ENCODE measurements at regions not wholly inside any gene's neighbourhood (a gene's known extent, or its start where the extent isn't known, plus 50 kb on each side); places are given as distances from the start of the nearest gene placed in this dataset.

GRCh38 chr18:37997695-37998094, 432.1 kb upstream of the CELF4 start:
- Histone ChIP-seq H3K4me3 (ENCODE audit: low read depth, low read length) (no peak overlapping the region), H3K4me1 (ENCODE audit: insufficient read depth) (no peaks in the 10 kb centered on the region), H3K27ac (ENCODE audit: low read depth) (no peak overlapping the region), H3K36me3 (ENCODE audit: insufficient read depth) (no peaks in the 10 kb centered on the region)
- 81% methylated on average over 1 of the region's 1 CpG for WGBS
- DNase-seq (ENCODE audit: extremely low spot score): no peak

- WGBS: 68% methylated on average over 5 of the region's 5 CpGs
- DNase-seq (ENCODE audit: extremely low spot score): no peak
- no peak overlapping the region for H3K4me3 ChIP-seq (ENCODE audit: low read depth, low read length)
Measured at GRCh38 chr18:37987901-37988300, 422.3 kb upstream of the CELF4 start.

DNA sequence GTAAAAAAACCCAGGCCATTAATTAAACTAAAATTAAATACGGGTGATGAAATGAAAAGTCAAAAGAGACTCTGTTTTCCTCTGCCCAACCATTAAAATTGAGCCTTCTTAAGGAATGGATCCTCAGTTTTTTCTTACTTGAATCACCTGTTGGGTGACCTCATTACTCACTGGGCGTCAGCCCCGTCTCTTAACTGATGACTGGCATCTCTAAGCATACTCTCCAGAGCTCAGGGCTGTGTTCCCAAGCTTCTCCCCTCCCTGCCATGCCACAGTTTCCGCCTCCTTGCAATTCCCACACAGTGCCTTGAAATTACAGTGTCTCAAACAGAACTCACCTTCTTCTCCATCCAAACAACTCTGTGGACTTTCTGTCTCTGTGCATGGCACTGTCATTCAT, 421.1 kb upstream of the CELF4 start:
- Histone ChIP-seq H3K4me3 (ENCODE audit: low read depth, low read length) (no peak overlapping the region), H3K27ac (ENCODE audit: low read depth) (no peak overlapping the region), H3K4me1 (ENCODE audit: insufficient read depth) (no peaks in the 10 kb centered on the region), H3K36me3 (ENCODE audit: insufficient read depth) (no peaks in the 10 kb centered on the region)
- 87% methylated on average over 4 of the region's 4 CpGs for WGBS
- DNase-seq (ENCODE audit: extremely low spot score): no peak

More at GRCh38 chr18:37987901-37988300, 422.3 kb upstream of the CELF4 start:
- no peak overlapping the region for H3K27ac ChIP-seq (ENCODE audit: low read depth)
- no peaks in the 10 kb centered on the region for H3K36me3 ChIP-seq (ENCODE audit: insufficient read depth)
- no peaks in the 10 kb centered on the region for H3K4me1 ChIP-seq (ENCODE audit: insufficient read depth)

DNA sequence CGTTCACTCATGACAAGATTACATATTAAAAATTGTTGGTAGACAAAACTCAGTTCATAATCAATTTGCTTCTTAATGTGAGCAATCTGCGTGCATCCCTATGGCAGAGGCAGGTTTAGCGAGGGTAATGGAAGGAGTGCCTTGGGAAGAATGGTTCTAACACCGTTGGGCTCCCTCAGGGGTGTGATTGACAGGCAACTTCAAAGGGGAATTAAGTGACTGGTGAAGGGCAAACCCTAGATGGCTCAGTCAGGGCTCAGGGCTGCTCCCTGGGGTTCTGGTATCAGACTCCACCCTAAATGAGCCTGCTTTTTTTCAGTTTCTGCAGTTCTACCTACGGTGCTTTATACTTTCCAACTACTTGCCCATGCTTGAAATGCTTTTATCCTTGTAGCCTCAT, 419.5 kb upstream of the CELF4 start:
- no peaks in the 10 kb centered on the region for H3K4me1 ChIP-seq (ENCODE audit: insufficient read depth)
- WGBS: 51% methylated on average over 5 of the region's 5 CpGs
- H3K4me3 ChIP-seq (ENCODE audit: low read depth, low read length): no peak overlapping the region
- H3K36me3 ChIP-seq (ENCODE audit: insufficient read depth): no peaks in the 10 kb centered on the region
- no peak overlapping the region for H3K27ac ChIP-seq (ENCODE audit: low read depth)
- DNase-seq (ENCODE audit: extremely low spot score): no peak

DNA sequence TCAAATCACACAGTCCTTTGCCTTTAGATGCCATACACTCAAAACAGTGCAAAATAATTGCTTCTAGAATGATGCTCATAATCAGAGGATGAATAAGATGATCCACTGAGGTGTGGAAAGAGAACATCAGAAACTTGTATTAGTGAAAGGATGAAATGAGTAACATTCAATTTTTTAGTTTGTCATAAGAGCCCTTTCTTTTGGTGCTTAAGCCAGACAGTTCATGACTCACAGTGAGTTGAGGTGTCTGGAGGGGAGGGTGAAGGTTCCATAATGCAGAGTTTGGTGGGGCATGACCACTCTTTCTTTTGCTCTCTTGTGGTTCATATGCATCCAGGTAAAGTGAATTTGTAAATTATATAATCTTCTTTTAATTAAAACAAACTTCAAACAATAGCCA, 415.0 kb upstream of the CELF4 start:
- DNase-seq (ENCODE audit: extremely low spot score): no peak
- no peaks in the 10 kb centered on the region for H3K4me1 ChIP-seq (ENCODE audit: insufficient read depth)
- H3K4me3 ChIP-seq (ENCODE audit: low read depth, low read length): no peak overlapping the region
- no peaks in the 10 kb centered on the region for H3K36me3 ChIP-seq (ENCODE audit: insufficient read depth)
- no peak overlapping the region for H3K27ac ChIP-seq (ENCODE audit: low read depth)

- Histone ChIP-seq H3K36me3 (ENCODE audit: insufficient read depth) (no peaks in the 10 kb centered on the region), H3K4me3 (ENCODE audit: low read depth, low read length) (no peak overlapping the region), H3K27ac (ENCODE audit: low read depth) (no peak overlapping the region), H3K4me1 (ENCODE audit: insufficient read depth) (no peaks in the 10 kb centered on the region)
- DNase-seq (ENCODE audit: extremely low spot score): no peak
- 80% methylated on average over 1 of the region's 1 CpG for WGBS
Measured at GRCh38 chr18:37975446-37975845, 409.8 kb upstream of the CELF4 start.

- no peak for DNase-seq (ENCODE audit: extremely low spot score)
- H3K36me3 ChIP-seq (ENCODE audit: insufficient read depth): no peaks in the 10 kb centered on the region
- WGBS: 79% methylated on average over 1 of the region's 1 CpG
- H3K27ac ChIP-seq (ENCODE audit: low read depth): no peak overlapping the region
- H3K4me1 ChIP-seq (ENCODE audit: insufficient read depth): no peaks in the 10 kb centered on the region
- no peak overlapping the region for H3K4me3 ChIP-seq (ENCODE audit: low read depth, low read length)
Measured at GRCh38 chr18:37967261-37967660, 401.7 kb upstream of the CELF4 start.

- H3K4me1 ChIP-seq (ENCODE audit: insufficient read depth): no peaks in the 10 kb centered on the region
- H3K4me3 ChIP-seq (ENCODE audit: low read depth, low read length): no peak overlapping the region
- DNase-seq (ENCODE audit: extremely low spot score): no peak
- 76% methylated on average over 1 of the region's 1 CpG for WGBS
- no peaks in the 10 kb centered on the region for H3K36me3 ChIP-seq (ENCODE audit: insufficient read depth)
- no peak overlapping the region for H3K27ac ChIP-seq (ENCODE audit: low read depth)
Measured at GRCh38 chr18:37965572-37965970, 400.0 kb upstream of the CELF4 start.

- H3K4me3 ChIP-seq (ENCODE audit: low read depth, low read length): no peak overlapping the region
- WGBS: 68% methylated on average over 2 of the region's 2 CpGs
- no peaks in the 10 kb centered on the region for H3K4me1 ChIP-seq (ENCODE audit: insufficient read depth)
- H3K27ac ChIP-seq (ENCODE audit: low read depth): no peak overlapping the region
- no peak for DNase-seq (ENCODE audit: extremely low spot score)
- H3K36me3 ChIP-seq (ENCODE audit: insufficient read depth): no peaks in the 10 kb centered on the region
Measured at GRCh38 chr18:37964885-37965571, 399.4 kb upstream of the CELF4 start.

- DNase-seq (ENCODE audit: extremely low spot score): no peak
Measured at GRCh38 chr18:37963837-37964236, 398.2 kb upstream of the CELF4 start.

GRCh38 chr18:37962316-37962966, 396.8 kb upstream of the CELF4 start:
- Histone ChIP-seq H3K4me1 (ENCODE audit: insufficient read depth) (no peaks in the 10 kb centered on the region), H3K27ac (ENCODE audit: low read depth) (no peak overlapping the region), H3K4me3 (ENCODE audit: low read depth, low read length) (no peak overlapping the region), H3K36me3 (ENCODE audit: insufficient read depth) (no peaks in the 10 kb centered on the region)
- no peak for DNase-seq (ENCODE audit: extremely low spot score)
- WGBS: 54% methylated on average over 9 of the region's 9 CpGs

More at GRCh38 chr18:37963837-37964236, 398.2 kb upstream of the CELF4 start:
- 77% methylated on average over 3 of the region's 3 CpGs for WGBS
- Histone ChIP-seq H3K36me3 (ENCODE audit: insufficient read depth) (no peaks in the 10 kb centered on the region), H3K27ac (ENCODE audit: low read depth) (no peak overlapping the region), H3K4me3 (ENCODE audit: low read depth, low read length) (no peak overlapping the region), H3K4me1 (ENCODE audit: insufficient read depth) (no peaks in the 10 kb centered on the region)

DNA sequence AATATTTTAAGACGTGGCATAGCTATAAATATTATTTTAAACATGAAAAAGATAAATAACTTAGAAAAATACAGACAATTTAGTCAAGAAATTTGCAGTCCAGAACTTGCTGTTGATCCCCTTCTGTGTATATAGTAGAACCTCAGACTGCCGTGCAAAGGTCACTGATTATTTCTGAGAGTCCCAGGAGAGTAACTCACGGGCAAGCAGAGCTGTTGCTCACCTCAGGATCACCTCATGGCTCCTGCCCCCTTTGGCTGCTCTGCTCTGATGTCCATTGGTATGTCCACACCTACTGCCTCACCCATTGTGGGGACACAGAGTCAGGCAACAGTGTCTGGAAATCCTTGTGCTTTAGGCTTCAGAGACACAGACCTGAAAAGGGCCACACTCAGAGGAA, 392.9 kb upstream of the CELF4 start:
- Histone ChIP-seq H3K4me3 (ENCODE audit: low read depth, low read length) (no peak overlapping the region), H3K4me1 (ENCODE audit: insufficient read depth) (no peaks in the 10 kb centered on the region), H3K27ac (ENCODE audit: low read depth) (no peak overlapping the region), H3K36me3 (ENCODE audit: insufficient read depth) (no peaks in the 10 kb centered on the region)
- WGBS: 47% methylated on average over 3 of the region's 3 CpGs
- no peak for DNase-seq (ENCODE audit: extremely low spot score)

DNA sequence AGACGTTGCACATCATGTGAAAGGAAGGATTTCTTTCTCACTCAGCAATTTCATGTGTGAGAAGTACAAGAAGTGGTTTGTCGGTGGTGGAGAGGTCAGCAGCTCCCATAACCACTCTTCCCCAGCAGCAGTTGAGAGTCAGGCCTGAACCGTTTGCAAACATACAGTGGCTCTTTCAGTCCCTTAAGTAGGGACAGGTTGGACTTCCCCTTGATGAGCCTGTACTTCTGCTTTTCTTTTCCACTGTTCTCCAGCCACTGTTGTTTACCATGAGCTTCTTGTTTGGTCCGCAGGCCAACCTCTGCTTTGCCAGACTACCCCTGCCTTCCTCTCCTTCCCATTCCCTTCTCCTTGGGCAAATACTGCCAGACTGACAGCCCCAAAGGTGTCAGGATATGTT, 391.3 kb upstream of the CELF4 start:
- H3K27ac ChIP-seq (ENCODE audit: low read depth): no peak overlapping the region
- no peak overlapping the region for H3K4me3 ChIP-seq (ENCODE audit: low read depth, low read length)
- no peaks in the 10 kb centered on the region for H3K36me3 ChIP-seq (ENCODE audit: insufficient read depth)
- WGBS: 63% methylated on average over 4 of the region's 4 CpGs
- H3K4me1 ChIP-seq (ENCODE audit: insufficient read depth): no peaks in the 10 kb centered on the region
- DNase-seq (ENCODE audit: extremely low spot score): no peak

DNA sequence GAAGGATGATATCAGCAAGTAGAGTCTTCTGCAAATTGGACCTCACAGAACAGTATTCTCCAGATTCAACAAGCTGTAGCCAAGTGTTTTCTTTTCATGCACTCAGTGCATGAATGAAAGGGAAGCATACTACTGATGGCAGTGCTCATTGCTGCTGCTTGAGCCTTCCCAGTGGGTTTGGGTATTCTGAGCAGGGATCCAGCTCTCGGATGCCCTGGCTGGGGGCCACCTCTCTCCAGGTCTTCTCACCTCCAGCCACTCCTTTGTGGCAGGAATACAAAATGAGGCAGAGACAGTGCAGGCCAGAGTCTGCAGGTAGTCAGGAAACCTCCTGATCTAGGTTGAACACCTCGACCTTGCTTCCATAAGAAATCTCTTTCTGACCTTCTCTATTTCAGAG, 390.4 kb upstream of the CELF4 start:
- H3K27ac ChIP-seq (ENCODE audit: low read depth): no peak overlapping the region
- no peak for DNase-seq (ENCODE audit: extremely low spot score)
- H3K36me3 ChIP-seq (ENCODE audit: insufficient read depth): no peaks in the 10 kb centered on the region
- no peaks in the 10 kb centered on the region for H3K4me1 ChIP-seq (ENCODE audit: insufficient read depth)
- 61% methylated on average over 2 of the region's 2 CpGs for WGBS
- H3K4me3 ChIP-seq (ENCODE audit: low read depth, low read length): no peak overlapping the region
